ENCODE measurements at regions not wholly inside any gene's neighbourhood (a gene's known extent, or its start where the extent isn't known, plus 50 kb on each side); places are given as distances from the start of the nearest gene placed in this dataset.

DNA sequence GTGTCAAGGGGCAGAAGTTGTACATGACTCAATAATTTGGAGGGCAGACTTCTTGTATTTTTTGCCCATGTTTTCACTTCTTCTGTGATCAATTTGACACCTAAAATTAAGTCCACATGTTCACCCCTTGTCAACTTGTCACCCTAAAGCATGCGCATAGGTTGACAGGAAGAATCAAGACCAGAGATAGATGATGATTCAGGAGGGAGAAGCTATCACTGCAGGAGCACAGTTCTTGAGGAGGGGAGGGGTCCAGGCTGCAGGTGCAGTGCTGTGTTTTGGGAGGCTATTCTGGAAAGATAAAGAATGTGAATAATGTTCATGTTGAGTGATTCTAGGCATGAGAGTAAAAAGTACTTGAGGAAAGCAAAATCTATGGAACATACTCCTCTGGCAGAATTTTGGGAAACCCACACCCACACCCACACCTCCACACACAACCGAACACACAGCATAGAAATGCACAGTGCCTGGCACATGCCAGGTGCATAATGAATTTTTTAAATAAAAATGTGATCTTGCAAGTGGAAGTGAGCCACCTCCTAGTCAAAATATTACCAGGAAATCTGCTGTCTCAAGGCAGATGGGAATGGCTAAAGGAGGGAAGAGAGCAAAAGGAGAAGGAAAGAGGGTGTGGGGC is 249.2 kb upstream of the MEX3C start:
- H3K27me3 Mint-ChIP-seq (ENCODE audit: low read depth): peaks cover 41% of the 10 kb centered on the region
- no peak for DNase-seq (ENCODE audit: low spot score)
- no peak overlapping the region for H3K4me3 Mint-ChIP-seq (ENCODE audit: unreplicated experiment)
- H3K4me1 Mint-ChIP-seq (ENCODE audit: low read depth): peaks cover 14% of the 10 kb centered on the region
- H3K27ac Mint-ChIP-seq (ENCODE audit: unreplicated experiment): no peak overlapping the region
- no peaks in the 10 kb centered on the region for H3K9me3 Mint-ChIP-seq (ENCODE audit: low read depth)
- TF ChIP-seq, protein P1, sequence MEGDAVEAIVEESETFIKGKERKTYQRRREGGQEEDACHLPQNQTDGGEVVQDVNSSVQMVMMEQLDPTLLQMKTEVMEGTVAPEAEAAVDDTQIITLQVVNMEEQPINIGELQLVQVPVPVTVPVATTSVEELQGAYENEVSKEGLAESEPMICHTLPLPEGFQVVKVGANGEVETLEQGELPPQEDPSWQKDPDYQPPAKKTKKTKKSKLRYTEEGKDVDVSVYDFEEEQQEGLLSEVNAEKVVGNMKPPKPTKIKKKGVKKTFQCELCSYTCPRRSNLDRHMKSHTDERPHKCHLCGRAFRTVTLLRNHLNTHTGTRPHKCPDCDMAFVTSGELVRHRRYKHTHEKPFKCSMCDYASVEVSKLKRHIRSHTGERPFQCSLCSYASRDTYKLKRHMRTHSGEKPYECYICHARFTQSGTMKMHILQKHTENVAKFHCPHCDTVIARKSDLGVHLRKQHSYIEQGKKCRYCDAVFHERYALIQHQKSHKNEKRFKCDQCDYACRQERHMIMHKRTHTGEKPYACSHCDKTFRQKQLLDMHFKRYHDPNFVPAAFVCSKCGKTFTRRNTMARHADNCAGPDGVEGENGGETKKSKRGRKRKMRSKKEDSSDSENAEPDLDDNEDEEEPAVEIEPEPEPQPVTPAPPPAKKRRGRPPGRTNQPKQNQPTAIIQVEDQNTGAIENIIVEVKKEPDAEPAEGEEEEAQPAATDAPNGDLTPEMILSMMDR (IDR thresholded peaks at IDR 0.05): no peak
- no peaks in the 10 kb centered on the region for H3K36me3 Mint-ChIP-seq (ENCODE audit: low read depth)

DNA sequence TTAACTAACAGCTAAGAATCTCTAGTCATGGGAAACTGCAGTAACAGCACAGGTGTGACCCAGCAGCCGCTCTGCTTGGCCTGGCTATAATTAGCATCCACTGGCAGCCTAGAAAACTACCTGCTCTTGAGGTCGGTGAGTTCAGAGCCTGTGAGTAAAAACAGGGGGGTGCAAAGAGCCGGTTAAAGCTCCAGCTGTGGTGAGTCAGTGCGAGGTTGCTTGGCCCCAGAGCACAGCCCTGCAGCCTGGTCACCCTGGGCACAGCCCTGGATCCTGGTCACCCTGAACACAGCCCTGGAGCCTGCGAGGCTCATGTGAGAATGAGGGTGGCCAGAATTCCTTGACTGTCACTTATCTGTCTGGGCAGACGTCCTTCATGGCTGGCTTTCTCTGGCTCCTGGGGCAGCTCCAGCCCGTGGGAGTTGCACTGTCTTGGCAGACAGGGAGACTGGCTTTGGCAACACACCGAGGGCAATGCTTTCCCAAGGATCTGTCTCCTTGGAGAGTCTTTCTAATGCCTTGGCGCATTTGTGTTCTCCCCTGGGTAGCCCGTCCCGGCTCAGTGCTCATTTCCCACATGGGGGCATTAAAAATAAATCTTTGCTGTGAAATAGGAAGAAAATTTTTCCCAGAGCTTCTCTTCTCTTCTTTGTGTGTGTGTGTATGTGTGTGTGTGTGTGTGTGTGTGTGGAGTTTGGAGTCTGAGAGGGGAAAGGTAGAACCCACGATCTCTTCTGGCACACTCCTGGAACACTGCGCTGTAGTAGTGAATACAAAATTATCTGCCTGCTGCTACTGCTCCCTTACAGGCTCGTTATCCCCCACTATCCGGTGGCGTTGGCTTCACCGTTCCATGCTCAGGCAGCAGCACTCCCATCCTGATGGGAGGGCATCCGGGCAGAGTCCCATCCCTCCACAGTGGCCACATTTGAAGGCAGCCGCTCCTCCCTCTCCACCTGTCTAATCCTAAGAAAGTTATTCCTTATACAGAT is 250.2 kb upstream of the MEX3C start:
- TF ChIP-seq, protein P1 (IDR thresholded peaks at IDR 0.05): no peak
- no peak for DNase-seq (ENCODE audit: low spot score)
- Mint-ChIP-seq H3K4me3 (ENCODE audit: unreplicated experiment) (no peak overlapping the region), H3K4me1 (ENCODE audit: low read depth) (peaks cover 14% of the 10 kb centered on the region), H3K27ac (ENCODE audit: unreplicated experiment) (no peak overlapping the region), H3K27me3 (ENCODE audit: low read depth) (peaks cover 37% of the 10 kb centered on the region), H3K9me3 (ENCODE audit: low read depth) (no peaks in the 10 kb centered on the region), H3K36me3 (ENCODE audit: low read depth) (no peaks in the 10 kb centered on the region)

DNA sequence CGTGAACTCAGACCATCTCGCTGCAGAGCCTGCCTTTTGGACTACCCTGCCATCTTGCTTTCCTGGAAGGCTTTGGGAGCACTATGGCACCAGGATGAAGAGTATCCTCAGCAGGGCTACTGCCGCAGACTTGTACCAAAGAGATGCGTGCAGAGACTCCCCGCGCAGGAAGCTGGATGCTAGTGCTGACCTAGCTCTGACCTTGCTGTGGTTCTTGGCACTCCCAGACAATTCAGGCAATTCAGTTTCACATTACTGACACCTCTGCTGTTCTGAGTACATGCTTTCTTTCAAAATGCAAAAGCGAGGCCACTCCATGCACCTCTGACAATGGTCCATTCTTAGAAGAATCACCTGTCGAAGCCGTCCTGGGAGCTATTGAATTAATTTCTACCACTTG is 251.5 kb upstream of the MEX3C start:
- no peak overlapping the region for H3K27ac Mint-ChIP-seq (ENCODE audit: unreplicated experiment)
- H3K36me3 Mint-ChIP-seq (ENCODE audit: low read depth): no peaks in the 10 kb centered on the region
- no peak for DNase-seq (ENCODE audit: low spot score)
- peaks cover 14% of the 10 kb centered on the region for H3K4me1 Mint-ChIP-seq (ENCODE audit: low read depth)
- TF ChIP-seq, protein P1 (IDR thresholded peaks at IDR 0.05): no peak
- no peak overlapping the region for H3K4me3 Mint-ChIP-seq (ENCODE audit: unreplicated experiment)
- peaks cover 26% of the 10 kb centered on the region for H3K27me3 Mint-ChIP-seq (ENCODE audit: low read depth)
- H3K9me3 Mint-ChIP-seq (ENCODE audit: low read depth): no peaks in the 10 kb centered on the region

DNA sequence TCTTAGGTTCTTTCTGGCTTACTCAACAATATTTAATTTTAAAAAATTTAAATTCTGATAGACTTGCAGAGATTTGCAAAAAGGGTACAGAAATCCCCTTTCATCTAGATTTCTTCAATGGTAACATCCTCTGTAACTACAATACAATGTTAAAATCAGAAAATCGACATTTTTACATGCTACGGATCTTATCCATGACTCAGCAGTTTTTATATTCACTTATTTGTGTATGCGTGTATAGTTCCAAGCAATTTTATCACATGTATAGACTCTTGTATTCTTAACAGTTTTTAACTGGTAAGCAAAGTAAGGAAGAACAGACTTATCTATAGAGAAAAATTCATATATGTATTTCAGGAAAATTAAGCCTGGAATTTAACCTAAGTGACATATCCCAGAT is 256.1 kb upstream of the MEX3C start:
- TF ChIP-seq, protein P1 (IDR thresholded peaks at IDR 0.05): no peak

DNA sequence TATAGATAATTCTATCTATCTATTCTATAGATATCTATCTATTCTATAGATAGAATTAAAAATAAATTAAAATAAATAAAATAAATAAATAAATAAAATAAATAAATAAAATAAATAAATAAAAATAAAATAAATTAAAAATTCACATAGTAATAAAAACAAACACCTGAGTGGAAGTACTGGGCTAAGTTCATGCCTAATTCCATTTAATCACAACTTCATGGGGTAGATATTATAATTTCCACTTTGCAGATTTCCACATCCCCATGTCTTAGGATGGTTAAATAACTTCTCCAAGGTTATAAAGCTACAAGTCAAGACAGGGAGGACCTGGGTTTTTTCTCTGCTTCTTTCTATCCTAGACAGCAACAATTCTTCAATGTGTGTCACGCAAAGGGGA is 261.4 kb upstream of the MEX3C start:
- DNase-seq (ENCODE audit: low spot score): no peak
- no peak overlapping the region for H3K27ac Mint-ChIP-seq (ENCODE audit: unreplicated experiment)
- peaks cover 3% of the 10 kb centered on the region for H3K9me3 Mint-ChIP-seq (ENCODE audit: low read depth)
- TF ChIP-seq, protein P1 (IDR thresholded peaks at IDR 0.05): no peak
- no peaks in the 10 kb centered on the region for H3K36me3 Mint-ChIP-seq (ENCODE audit: low read depth)
- peaks cover 5% of the 10 kb centered on the region for H3K4me1 Mint-ChIP-seq (ENCODE audit: low read depth)
- no peak overlapping the region for H3K4me3 Mint-ChIP-seq (ENCODE audit: unreplicated experiment)
- H3K27me3 Mint-ChIP-seq (ENCODE audit: low read depth): no peaks in the 10 kb centered on the region

More for the DNA sequence above, 256.1 kb upstream of the MEX3C start:
- H3K4me1 Mint-ChIP-seq (ENCODE audit: low read depth): peaks cover 5% of the 10 kb centered on the region
- no peaks in the 10 kb centered on the region for H3K36me3 Mint-ChIP-seq (ENCODE audit: low read depth)
- H3K9me3 Mint-ChIP-seq (ENCODE audit: low read depth): no peaks in the 10 kb centered on the region
- no peak for DNase-seq (ENCODE audit: low spot score)
- no peak overlapping the region for H3K4me3 Mint-ChIP-seq (ENCODE audit: unreplicated experiment)
- no peak overlapping the region for H3K27ac Mint-ChIP-seq (ENCODE audit: unreplicated experiment)
- peaks cover 5% of the 10 kb centered on the region for H3K27me3 Mint-ChIP-seq (ENCODE audit: low read depth)
